GM18508 (cell line): ENCODE measurements at regions not wholly inside any gene's neighbourhood (a gene's known extent, or its start where the extent isn't known, plus 50 kb on each side); places are given as distances from the start of the nearest gene placed in this dataset.
A peak's percentile ranks its signal among the peaks of the same experiment; 100 is the strongest.

ENCODE experiments used
- ATAC-seq: cut with Tn5 transposase; IDR thresholded peaks from one replicate; pipeline ENCODE4 v1.9.1; 2021; ENCODE audit warnings: moderate number of reproducible peaks; ENCODE audit not compliant: insufficient read depth, unreplicated experiment

DNA sequence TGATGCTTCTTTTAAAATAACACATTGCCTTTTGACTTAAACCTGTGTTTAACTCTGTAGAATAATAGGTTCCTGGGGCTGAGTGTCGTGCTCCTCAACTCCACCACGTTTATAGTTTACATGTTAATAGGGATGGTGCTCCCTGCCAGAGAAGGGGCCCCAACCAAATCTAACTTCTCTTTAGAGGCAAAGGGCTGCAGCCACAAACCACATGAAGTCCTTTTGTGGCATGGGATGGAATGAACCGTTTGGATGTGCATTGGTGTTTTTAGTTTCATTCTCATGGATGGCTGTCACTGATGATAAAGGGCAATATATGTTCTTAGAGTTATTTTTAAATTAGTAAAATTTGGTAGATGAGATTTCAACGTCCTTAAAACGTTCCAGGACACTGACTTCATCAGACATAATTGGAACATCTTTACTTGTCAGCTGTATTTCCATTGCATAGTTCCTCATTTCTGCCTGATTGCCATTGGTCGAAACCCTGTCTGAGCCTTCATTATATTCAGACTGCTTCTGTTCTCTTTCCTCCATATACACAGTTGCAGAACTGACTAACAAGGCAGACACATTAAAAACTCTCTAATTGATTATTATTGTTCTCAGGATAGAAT is 60.4 kb upstream of the HPF1 start:
- no peak for ATAC-seq

DNA sequence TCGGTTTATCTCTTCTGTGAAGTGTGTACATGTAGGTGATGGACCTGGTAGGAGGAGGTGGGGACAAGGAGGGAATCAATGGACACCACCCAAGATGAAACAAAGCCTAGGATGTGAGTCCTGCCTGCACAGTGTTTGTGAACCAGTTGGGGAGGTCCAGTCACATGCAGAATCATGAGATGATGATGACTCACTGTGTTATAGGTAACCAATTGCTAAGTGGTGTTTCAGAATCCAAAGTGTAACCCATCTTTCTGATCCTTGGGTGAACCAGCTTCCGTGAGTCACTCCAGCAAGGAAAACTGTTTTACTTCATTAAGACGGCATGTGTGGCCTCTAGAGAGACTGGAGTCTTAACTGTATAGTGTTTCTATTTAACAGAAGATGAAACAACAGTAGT is 57.9 kb upstream of the HPF1 start:
- no peak for ATAC-seq

DNA sequence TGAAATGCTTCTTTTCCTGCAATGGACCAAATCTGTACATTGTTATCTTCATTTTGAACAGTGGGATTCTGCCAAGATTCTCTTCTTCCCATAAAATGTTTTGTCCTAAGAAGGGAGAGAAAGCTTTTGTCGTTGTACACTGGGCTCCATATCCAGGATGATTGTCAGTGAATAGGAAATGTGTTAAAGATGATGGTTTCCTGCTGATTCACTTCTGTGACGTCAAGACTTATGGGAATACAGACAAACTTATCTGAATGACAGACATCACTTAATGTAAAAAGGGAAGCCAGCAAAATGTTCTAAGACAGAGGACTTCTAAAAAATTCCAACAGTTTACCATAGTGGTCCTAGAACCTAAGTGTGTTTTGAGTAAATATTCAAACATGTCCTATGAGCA is 53.7 kb upstream of the HPF1 start:
- ATAC-seq, result no peak

DNA sequence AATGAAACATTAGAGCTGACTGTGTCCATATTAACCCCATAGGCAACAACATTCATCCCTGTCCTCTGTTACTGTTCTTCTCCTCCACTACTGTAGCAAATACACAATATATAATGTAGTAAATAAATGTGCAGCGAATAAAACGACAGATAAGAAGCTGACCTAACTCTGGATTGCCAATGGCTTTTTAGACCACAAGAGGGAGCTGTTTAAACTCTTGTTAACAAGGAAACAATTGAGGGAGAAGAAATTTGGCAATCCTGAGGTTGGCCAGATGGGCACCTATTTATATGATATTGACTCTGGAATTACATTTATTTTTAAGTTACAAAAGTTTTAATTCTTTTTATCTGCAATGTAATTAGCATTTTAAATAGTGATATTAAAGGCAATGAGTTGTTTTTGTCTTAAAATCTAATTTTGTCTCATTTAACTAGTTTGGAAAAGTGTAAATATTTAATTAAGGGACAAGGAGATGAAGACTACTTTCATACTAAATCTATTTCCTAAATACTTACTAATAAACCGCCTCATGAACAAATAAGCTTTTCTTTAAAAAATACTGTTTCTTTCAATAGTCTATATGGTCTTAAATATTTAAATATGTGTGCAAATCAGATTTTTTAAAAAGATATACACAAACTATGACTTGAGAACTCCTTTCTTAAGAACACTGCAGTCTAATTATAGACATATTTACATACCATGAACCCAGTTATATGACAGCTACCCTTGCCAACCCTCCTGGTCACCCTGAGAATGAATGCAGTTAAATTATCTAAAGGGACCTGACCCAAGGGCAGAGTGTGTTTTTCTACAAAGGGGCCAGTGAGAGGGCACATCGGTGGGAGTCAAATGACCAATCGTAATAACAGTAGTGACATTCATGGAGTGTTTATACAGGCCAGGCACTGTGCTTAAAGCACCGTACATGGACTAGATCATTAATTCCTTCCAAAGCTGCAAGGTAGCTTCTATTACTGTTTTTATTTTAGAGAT is 52.9 kb upstream of the HPF1 start:
- ATAC-seq, result peak; percentile 50

DNA sequence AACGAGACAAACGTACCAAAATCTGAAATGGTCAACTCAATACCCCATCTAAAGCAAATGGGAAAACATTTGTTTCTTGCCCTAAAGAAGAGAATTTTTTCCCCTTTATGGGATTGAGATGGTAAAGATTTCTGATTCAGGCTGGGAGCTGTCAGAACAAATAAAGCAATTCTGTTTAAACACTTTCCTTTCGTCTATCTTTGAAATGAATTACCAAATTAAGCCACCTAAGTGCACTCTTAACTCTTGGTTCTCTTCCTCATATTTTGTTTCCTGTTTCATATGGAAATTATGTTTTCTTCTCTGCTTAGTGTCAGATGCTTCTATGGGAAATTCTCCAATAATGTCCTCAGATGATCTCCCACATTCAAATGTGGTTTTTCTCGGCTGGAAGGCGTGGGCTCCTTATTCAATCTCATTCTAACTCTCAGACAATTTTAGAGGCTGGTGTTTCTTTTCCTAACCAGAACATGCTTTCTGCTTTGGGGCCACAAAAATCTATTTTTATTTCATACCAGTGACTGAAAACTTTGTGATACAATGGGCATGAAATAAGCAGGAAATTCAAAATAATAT is 50.3 kb upstream of the HPF1 start:
- no peak for ATAC-seq
